ENCODE measurements at regions not wholly inside any gene's neighbourhood (a gene's known extent, or its start where the extent isn't known, plus 50 kb on each side); places are given as distances from the start of the nearest gene placed in this dataset.

DNA sequence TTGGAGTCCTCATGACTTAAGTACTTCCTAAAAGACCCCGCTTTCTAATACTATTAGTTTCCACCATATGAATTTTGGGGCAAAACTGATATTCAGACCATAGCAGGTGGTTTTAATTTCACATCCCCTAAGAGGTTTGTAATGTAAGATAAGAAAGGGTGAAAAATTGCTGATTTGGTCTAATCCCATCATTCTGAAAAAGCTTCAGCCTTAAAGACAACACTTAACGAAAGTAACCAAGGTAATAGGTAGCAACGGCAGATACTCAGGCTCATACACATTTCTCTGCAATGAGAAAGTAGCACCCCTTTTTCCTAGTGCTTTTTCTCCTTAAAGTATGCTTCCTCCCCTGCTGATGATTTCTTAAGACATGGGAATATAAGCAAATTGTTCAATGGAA lies 376.9 kb upstream of the LYPLAL1 start:
- ATAC-seq (no peak), DNase-seq (no peak)
- Mint-ChIP-seq H3K27me3 (no peaks in the 10 kb centered on the region), H3K27ac (no peak overlapping the region), H3K4me3 (no peak overlapping the region), H3K36me3 (no peaks in the 10 kb centered on the region), H3K9me3 (ENCODE audit: low read depth) (no peaks in the 10 kb centered on the region), H3K4me1 (no peaks in the 10 kb centered on the region)
- CTCF ChIA-PET, result no interaction called here

GRCh38 chr1:218802799-218803198 lies 370.9 kb upstream of the LYPLAL1 start:
- H3K27ac Mint-ChIP-seq, result no peak overlapping the region
- no peaks in the 10 kb centered on the region for H3K9me3 Mint-ChIP-seq (ENCODE audit: low read depth)
- H3K4me3 Mint-ChIP-seq, result no peak overlapping the region
- ATAC-seq (no peak), DNase-seq (no peak)
- CTCF ChIA-PET, result no interaction called here
- no peaks in the 10 kb centered on the region for H3K27me3 Mint-ChIP-seq
- H3K4me1 Mint-ChIP-seq, result no peaks in the 10 kb centered on the region
- H3K36me3 Mint-ChIP-seq, result no peaks in the 10 kb centered on the region

GRCh38 chr1:218803351-218803997 lies 370.2 kb upstream of the LYPLAL1 start:
- no peak for DNase-seq
- Mint-ChIP-seq H3K27ac (no peak overlapping the region), H3K27me3 (no peaks in the 10 kb centered on the region), H3K4me1 (no peaks in the 10 kb centered on the region), H3K36me3 (no peaks in the 10 kb centered on the region), H3K4me3 (no peak overlapping the region), H3K9me3 (ENCODE audit: low read depth) (no peaks in the 10 kb centered on the region)
- CTCF ChIA-PET, result no interaction called here
- no peak for ATAC-seq

- Mint-ChIP-seq H3K27me3 (no peaks in the 10 kb centered on the region), H3K36me3 (no peaks in the 10 kb centered on the region), H3K9me3 (ENCODE audit: low read depth) (no peaks in the 10 kb centered on the region), H3K4me1 (no peaks in the 10 kb centered on the region), H3K27ac (no peak overlapping the region), H3K4me3 (no peak overlapping the region)
- CTCF ChIA-PET, result no interaction called here
- no peak for DNase-seq
- ATAC-seq, result no peak
Observed at GRCh38 chr1:218804014-218804785, 369.5 kb upstream of the LYPLAL1 start.

GRCh38 chr1:218809061-218809460 lies 364.6 kb upstream of the LYPLAL1 start:
- Mint-ChIP-seq H3K4me3 (no peak overlapping the region), H3K27me3 (no peaks in the 10 kb centered on the region), H3K4me1 (no peaks in the 10 kb centered on the region), H3K36me3 (no peaks in the 10 kb centered on the region), H3K9me3 (ENCODE audit: low read depth) (no peaks in the 10 kb centered on the region), H3K27ac (no peak overlapping the region)
- DNase-seq (no peak), ATAC-seq (no peak)
- CTCF ChIA-PET, result no interaction called here

GRCh38 chr1:218809625-218810024 lies 364.1 kb upstream of the LYPLAL1 start:
- H3K27ac Mint-ChIP-seq, result no peak overlapping the region
- CTCF ChIA-PET, result no interaction called here
- DNase-seq (no peak), ATAC-seq (no peak)
- no peaks in the 10 kb centered on the region for H3K36me3 Mint-ChIP-seq
- no peaks in the 10 kb centered on the region for H3K4me1 Mint-ChIP-seq
- H3K9me3 Mint-ChIP-seq (ENCODE audit: low read depth), result no peaks in the 10 kb centered on the region
- no peak overlapping the region for H3K4me3 Mint-ChIP-seq
- H3K27me3 Mint-ChIP-seq, result no peaks in the 10 kb centered on the region

DNA sequence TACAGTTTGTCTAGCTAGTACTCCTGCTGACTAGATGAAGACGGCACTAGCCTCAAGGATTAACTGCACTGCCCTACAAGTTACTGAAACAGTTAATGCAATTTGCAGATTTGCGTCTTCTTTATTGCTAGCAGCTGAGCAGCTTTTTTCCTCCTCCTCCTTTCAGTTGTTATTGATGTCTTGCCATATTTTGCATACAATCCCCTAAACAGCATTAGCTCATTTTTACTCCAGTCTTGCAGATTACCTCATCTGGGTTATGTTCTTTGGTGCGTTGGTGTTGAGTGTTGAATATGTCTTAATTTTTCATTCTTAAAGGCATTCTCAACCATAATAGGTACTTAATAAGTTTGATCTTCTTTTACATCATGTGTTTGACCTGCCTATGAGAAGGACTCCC lies 363.4 kb upstream of the LYPLAL1 start:
- Mint-ChIP-seq H3K9me3 (ENCODE audit: low read depth) (no peaks in the 10 kb centered on the region), H3K4me3 (no peak overlapping the region), H3K36me3 (no peaks in the 10 kb centered on the region), H3K4me1 (no peaks in the 10 kb centered on the region), H3K27me3 (no peaks in the 10 kb centered on the region), H3K27ac (no peak overlapping the region)
- ATAC-seq (no peak), DNase-seq (no peak)
- CTCF ChIA-PET, result no interaction called here

DNA sequence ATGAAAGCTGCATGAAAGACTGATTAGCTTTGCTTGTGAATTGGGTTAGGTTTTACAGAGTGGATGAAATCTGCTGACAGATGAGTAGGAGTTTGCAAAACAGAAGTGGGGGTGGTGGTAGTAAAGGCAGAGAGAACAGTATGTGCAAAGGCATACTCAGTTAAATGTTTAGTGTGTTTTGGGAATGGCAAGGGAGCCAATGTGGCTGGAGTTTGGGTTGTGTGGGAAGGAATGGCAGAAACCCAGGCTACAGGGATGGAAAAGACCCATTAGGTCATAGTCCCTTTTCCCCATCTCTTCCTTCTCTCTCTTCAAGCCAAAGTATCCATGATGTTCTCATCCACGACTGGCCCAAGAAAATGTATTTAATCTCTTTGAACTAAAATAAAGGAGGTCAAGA lies 362.2 kb upstream of the LYPLAL1 start:
- CTCF ChIA-PET, result no interaction called here
- Mint-ChIP-seq H3K4me3 (no peak overlapping the region), H3K4me1 (no peaks in the 10 kb centered on the region), H3K27ac (no peak overlapping the region), H3K36me3 (no peaks in the 10 kb centered on the region), H3K9me3 (ENCODE audit: low read depth) (no peaks in the 10 kb centered on the region), H3K27me3 (no peaks in the 10 kb centered on the region)
- DNase-seq (no peak), ATAC-seq (no peak)

DNA sequence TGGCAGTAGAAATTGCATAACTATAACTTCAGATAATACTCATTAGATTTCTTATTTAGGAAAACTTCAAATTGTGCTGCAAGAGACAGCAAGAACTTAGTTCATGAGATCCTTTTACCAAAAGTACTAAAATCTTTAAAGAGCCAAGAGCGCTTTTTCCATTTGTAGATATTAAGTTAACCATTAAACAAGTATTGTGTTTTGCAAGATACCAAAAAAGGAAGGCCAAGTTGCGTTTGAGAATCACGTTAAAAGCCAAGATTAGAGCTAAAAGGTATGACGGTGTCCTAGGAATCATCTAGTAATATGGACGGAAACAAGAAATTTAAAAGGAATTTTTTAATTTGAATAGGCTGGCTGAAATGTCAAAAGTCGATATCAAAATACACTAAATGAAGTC lies 361.3 kb upstream of the LYPLAL1 start:
- Mint-ChIP-seq H3K9me3 (ENCODE audit: low read depth) (no peaks in the 10 kb centered on the region), H3K27me3 (no peaks in the 10 kb centered on the region), H3K4me3 (no peak overlapping the region), H3K36me3 (no peaks in the 10 kb centered on the region), H3K27ac (no peak overlapping the region), H3K4me1 (no peaks in the 10 kb centered on the region)
- ATAC-seq, result no peak
- no peak for DNase-seq
- CTCF ChIA-PET, result no interaction called here

- H3K36me3 Mint-ChIP-seq, result no peaks in the 10 kb centered on the region
- no peaks in the 10 kb centered on the region for H3K4me1 Mint-ChIP-seq
- no peaks in the 10 kb centered on the region for H3K9me3 Mint-ChIP-seq (ENCODE audit: low read depth)
- no peak for DNase-seq
- H3K4me3 Mint-ChIP-seq, result no peak overlapping the region
- CTCF ChIA-PET, result no interaction called here
- ATAC-seq, result no peak
- no peak overlapping the region for H3K27ac Mint-ChIP-seq
- H3K27me3 Mint-ChIP-seq, result no peaks in the 10 kb centered on the region
Observed at GRCh38 chr1:218813237-218813636, 360.4 kb upstream of the LYPLAL1 start.

GRCh38 chr1:218815076-218815475 lies 358.6 kb upstream of the LYPLAL1 start:
- H3K4me1 Mint-ChIP-seq, result no peaks in the 10 kb centered on the region
- no peaks in the 10 kb centered on the region for H3K9me3 Mint-ChIP-seq (ENCODE audit: low read depth)
- no peaks in the 10 kb centered on the region for H3K27me3 Mint-ChIP-seq
- DNase-seq (no peak), ATAC-seq (no peak)
- CTCF ChIA-PET, result no interaction called here
- H3K36me3 Mint-ChIP-seq, result no peaks in the 10 kb centered on the region
- H3K4me3 Mint-ChIP-seq, result no peak overlapping the region
- no peak overlapping the region for H3K27ac Mint-ChIP-seq

DNA sequence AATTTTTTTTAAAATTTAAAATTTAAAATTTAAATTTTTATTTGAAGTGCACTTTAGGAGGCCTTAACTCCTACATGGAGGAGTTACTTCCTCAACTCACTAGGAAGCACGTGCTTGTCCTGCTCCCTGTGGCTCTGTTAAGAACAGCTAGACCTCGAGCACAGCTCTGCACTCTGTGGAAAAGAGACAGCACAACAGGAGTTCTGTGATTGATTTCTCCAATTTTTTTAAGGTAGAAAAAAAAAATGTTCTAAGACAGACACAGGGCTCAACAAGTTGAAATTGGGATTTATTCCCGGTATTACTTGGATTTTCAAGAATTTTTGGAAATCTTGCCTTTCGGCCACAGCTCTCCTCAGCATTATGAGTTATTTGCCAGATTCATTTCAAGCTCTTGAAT lies 356.6 kb upstream of the LYPLAL1 start:
- Mint-ChIP-seq H3K4me3 (no peak overlapping the region), H3K4me1 (no peaks in the 10 kb centered on the region), H3K9me3 (ENCODE audit: low read depth) (no peaks in the 10 kb centered on the region), H3K36me3 (no peaks in the 10 kb centered on the region), H3K27ac (no peak overlapping the region), H3K27me3 (no peaks in the 10 kb centered on the region)
- CTCF ChIA-PET, result interaction anchor here (1.2 kb wide), 1 partner anchor 30 kb away, joined by 3 read pairs; no protein-coding TSS in a partner anchor
- ATAC-seq (no peak), DNase-seq (no peak)

GRCh38 chr1:218817691-218818465 lies 355.8 kb upstream of the LYPLAL1 start:
- Mint-ChIP-seq H3K27me3 (no peaks in the 10 kb centered on the region), H3K27ac (no peak overlapping the region), H3K36me3 (no peaks in the 10 kb centered on the region), H3K9me3 (ENCODE audit: low read depth) (no peaks in the 10 kb centered on the region), H3K4me1 (no peaks in the 10 kb centered on the region), H3K4me3 (no peak overlapping the region)
- CTCF ChIA-PET, result no interaction called here
- no peak for DNase-seq
- no peak for ATAC-seq

DNA sequence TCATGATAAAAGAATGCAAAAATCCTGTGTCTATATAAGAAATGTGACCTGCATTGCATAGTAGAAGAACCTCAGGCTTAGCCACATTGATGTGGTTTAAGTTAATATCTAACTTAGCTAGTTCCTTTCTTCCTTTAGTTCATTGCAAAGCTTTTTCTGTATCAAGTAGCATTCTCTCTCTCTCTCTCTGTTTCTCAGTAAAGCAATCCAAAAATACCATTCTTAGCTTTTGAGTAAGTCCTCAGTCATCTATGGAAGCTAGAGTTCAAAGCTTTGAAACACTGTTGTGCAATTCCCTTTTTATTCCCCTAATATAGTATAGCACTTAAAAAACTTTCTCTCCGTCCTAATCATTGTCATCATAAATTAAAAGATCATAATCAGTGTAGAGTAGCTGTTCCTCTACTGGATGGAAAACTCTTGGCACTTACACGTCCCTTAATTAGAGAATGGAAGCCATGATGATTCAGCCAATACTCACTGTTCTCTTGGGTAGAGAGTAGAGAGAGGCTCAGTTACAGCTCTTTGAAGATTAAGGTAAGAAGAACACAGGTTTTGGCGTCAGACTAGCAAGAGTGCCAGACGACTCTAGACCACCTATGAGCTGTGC lies 350.3 kb upstream of the LYPLAL1 start:
- CTCF ChIA-PET, result no interaction called here
- no peak for DNase-seq
- H3K27ac Mint-ChIP-seq, result no peak overlapping the region
- no peak for ATAC-seq
- no peaks in the 10 kb centered on the region for H3K4me1 Mint-ChIP-seq
- H3K36me3 Mint-ChIP-seq, result no peaks in the 10 kb centered on the region
- H3K9me3 Mint-ChIP-seq (ENCODE audit: low read depth), result no peaks in the 10 kb centered on the region
- H3K27me3 Mint-ChIP-seq, result no peaks in the 10 kb centered on the region
- H3K4me3 Mint-ChIP-seq, result no peak overlapping the region

Measured in activated CD8-positive, alpha-beta memory T cell treated with anti-CD3 and anti-CD28 coated beads, Interleukin-2, amount 10 ng/mL, durations not matched to agents 7 days and 5 days (primary cell).